ENCODE measurements at regions not wholly inside any gene's neighbourhood (a gene's known extent, or its start where the extent isn't known, plus 50 kb on each side); places are given as distances from the start of the nearest gene placed in this dataset.

GRCh38 chr2:121084130-121084680, 200.8 kb downstream of the TFCP2L1 start:
- ChIA-PET CTCF (interaction anchor here (0.7 to 3.6 kb wide), 5 partner anchors 9 to 272 kb away, joined by 3 to 21 read pairs (median 6); no protein-coding TSS in a partner anchor), POLR2A (interaction anchor here (3.0 kb wide), 1 partner anchor 9 kb away, joined by 13 read pairs; no protein-coding TSS in a partner anchor), RAD21 (ENCODE audit: low non-redundant PET in 1 of 2, low total read pairs in 2 of 2, uncharacterized antibody in 2 of 2, unreplicated experiment in 2 of 2) (no interaction called here)
- Histone ChIP-seq H3K4me3 (replicated peaks in 1 of 2; ENCODE audit: low read depth in 1 of 2, low read length in 2 of 2) (no peak overlapping the region), H4K20me1 (ENCODE audit: insufficient read depth) (no peaks in the 10 kb centered on the region), H3K9ac (ENCODE audit: low read length) (no peak overlapping the region), H3K4me2 (ENCODE audit: low read length) (no peak overlapping the region), H3K79me2 (ENCODE audit: insufficient read depth, low read length) (no peaks in the 10 kb centered on the region), H3K36me3 (ENCODE audit: control insufficient read depth in 1 of 2, insufficient read depth in 2 of 2, low read length in 2 of 2) (no peaks in the 10 kb centered on the region), H3K9me3 (ENCODE audit: control insufficient read depth in 1 of 2, insufficient read depth in 1 of 2, low read depth in 1 of 2, low read length in 2 of 2) (no peaks in the 10 kb centered on the region), H3K9me2 (ENCODE audit: insufficient read depth) (no peaks in the 10 kb centered on the region), H3K27me3 (ENCODE audit: insufficient read depth, low read length) (no peaks in the 10 kb centered on the region), H3K4me1 (ENCODE audit: control insufficient read depth in 1 of 2, insufficient read depth in 2 of 2, low read length in 2 of 2) (no peaks in the 10 kb centered on the region), H3K27ac (ENCODE audit: low read depth, low read length) (no peak overlapping the region), H2AFZ (ENCODE audit: low read depth, low read length, poor library complexity, severe bottlenecking) (no peak overlapping the region)
- DNase-seq (ENCODE audit: low read depth, low spot score) (no peak), ATAC-seq (no peak)
- no TSS peak for BruUV-seq (replicated peaks)
- intact Hi-C loops (cut with micrococcal nuclease), result loop anchor here (5.0 to 10.0 kb wide), 2 partner anchors 448 to 631 kb away; partner anchors contain the start of gene RNU4ATAC
- TF ChIP-seq SP1 (IDR thresholded peaks at IDR 0.05; ENCODE audit: low read depth), result no peak
- TF ChIP-seq, protein P1, sequence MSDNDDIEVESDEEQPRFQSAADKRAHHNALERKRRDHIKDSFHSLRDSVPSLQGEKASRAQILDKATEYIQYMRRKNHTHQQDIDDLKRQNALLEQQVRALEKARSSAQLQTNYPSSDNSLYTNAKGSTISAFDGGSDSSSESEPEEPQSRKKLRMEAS (IDR thresholded peaks at IDR 0.05), result no peak
- TF ChIP-seq CBX3 (IDR thresholded peaks at IDR 0.05; ENCODE audit: low read depth), result no peak
- TF ChIP-seq, protein P2, sequence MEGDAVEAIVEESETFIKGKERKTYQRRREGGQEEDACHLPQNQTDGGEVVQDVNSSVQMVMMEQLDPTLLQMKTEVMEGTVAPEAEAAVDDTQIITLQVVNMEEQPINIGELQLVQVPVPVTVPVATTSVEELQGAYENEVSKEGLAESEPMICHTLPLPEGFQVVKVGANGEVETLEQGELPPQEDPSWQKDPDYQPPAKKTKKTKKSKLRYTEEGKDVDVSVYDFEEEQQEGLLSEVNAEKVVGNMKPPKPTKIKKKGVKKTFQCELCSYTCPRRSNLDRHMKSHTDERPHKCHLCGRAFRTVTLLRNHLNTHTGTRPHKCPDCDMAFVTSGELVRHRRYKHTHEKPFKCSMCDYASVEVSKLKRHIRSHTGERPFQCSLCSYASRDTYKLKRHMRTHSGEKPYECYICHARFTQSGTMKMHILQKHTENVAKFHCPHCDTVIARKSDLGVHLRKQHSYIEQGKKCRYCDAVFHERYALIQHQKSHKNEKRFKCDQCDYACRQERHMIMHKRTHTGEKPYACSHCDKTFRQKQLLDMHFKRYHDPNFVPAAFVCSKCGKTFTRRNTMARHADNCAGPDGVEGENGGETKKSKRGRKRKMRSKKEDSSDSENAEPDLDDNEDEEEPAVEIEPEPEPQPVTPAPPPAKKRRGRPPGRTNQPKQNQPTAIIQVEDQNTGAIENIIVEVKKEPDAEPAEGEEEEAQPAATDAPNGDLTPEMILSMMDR (IDR thresholded peaks at IDR 0.05 in 2 of 3, conservative IDR thresholded peaks at IDR 0.05 in 1 of 3; ENCODE audit: borderline replicate concordance in 1 of 3, insufficient read depth in 1 of 3, low read depth in 2 of 3, low read length in 2 of 3), result no peak
- TF ChIP-seq EZH2 (IDR thresholded peaks at IDR 0.05), result no peak
- TF ChIP-seq ZFX (IDR thresholded peaks at IDR 0.05), result no peak
- TF ChIP-seq, protein P3, sequence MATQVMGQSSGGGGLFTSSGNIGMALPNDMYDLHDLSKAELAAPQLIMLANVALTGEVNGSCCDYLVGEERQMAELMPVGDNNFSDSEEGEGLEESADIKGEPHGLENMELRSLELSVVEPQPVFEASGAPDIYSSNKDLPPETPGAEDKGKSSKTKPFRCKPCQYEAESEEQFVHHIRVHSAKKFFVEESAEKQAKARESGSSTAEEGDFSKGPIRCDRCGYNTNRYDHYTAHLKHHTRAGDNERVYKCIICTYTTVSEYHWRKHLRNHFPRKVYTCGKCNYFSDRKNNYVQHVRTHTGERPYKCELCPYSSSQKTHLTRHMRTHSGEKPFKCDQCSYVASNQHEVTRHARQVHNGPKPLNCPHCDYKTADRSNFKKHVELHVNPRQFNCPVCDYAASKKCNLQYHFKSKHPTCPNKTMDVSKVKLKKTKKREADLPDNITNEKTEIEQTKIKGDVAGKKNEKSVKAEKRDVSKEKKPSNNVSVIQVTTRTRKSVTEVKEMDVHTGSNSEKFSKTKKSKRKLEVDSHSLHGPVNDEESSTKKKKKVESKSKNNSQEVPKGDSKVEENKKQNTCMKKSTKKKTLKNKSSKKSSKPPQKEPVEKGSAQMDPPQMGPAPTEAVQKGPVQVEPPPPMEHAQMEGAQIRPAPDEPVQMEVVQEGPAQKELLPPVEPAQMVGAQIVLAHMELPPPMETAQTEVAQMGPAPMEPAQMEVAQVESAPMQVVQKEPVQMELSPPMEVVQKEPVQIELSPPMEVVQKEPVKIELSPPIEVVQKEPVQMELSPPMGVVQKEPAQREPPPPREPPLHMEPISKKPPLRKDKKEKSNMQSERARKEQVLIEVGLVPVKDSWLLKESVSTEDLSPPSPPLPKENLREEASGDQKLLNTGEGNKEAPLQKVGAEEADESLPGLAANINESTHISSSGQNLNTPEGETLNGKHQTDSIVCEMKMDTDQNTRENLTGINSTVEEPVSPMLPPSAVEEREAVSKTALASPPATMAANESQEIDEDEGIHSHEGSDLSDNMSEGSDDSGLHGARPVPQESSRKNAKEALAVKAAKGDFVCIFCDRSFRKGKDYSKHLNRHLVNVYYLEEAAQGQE (IDR thresholded peaks at IDR 0.05; ENCODE audit: low read depth), result no peak
- TF ChIP-seq EZH2phosphoT487 (IDR thresholded peaks at IDR 0.05; ENCODE audit: borderline replicate concordance), result no peak
- no peak for TF ChIP-seq ZNF274 (IDR thresholded peaks at IDR 0.05; ENCODE audit: low read depth, low read length)
- no peak for TF ChIP-seq ZBTB33 (IDR thresholded peaks at IDR 0.05; ENCODE audit: extremely low read depth, insufficient replicate concordance, low read length)
- no peak for TF ChIP-seq TCF7L2 (IDR thresholded peaks at IDR 0.05; ENCODE audit: borderline replicate concordance, extremely low read depth, insufficient read depth, insufficient read length)
- no peak for TF ChIP-seq YY1 (IDR thresholded peaks at IDR 0.05; ENCODE audit: extremely low read depth, insufficient replicate concordance, low read depth, low read length)
- no peak for TF ChIP-seq POLR2A (IDR thresholded peaks at IDR 0.05; ENCODE audit: borderline replicate concordance, extremely low read depth, insufficient read depth, insufficient read length)
- TF ChIP-seq SRF (IDR thresholded peaks at IDR 0.05; ENCODE audit: low read depth), result no peak
- TF ChIP-seq, protein P4, sequence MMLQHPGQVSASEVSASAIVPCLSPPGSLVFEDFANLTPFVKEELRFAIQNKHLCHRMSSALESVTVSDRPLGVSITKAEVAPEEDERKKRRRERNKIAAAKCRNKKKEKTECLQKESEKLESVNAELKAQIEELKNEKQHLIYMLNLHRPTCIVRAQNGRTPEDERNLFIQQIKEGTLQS (IDR thresholded peaks at IDR 0.05), result no peak
- no peak for TF ChIP-seq FOSL1 (IDR thresholded peaks at IDR 0.05; ENCODE audit: low read depth)
- no peak for TF ChIP-seq JUND (IDR thresholded peaks at IDR 0.05)
